ENCODE measurements at regions not wholly inside any gene's neighbourhood (a gene's known extent, or its start where the extent isn't known, plus 50 kb on each side); places are given as distances from the start of the nearest gene placed in this dataset.

DNA sequence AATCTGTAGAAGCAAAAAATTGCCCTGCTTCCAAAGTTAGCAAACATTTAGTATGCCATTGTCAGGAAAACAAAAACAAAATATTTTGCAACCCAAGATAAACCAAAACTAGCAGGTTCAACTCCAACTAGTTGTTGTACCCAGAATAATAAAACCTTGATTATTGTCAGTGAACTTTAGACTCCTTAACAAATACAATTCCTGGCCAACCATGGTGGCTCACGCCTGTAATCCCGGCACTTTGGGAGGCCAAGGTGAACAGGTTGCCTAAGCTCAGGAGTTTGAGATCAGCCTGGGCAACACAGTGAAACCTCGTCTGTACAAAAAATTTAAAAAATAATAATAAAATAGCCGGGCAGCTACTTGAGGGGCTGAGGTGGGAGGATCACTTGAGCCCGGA, 53.6 kb upstream of the EPCAM start:
- no peak for DNase-seq (ENCODE audit: low read depth in 3 of 3)

- DNase-seq (ENCODE audit: low read depth in 3 of 3) = no peak
These were observed 55.4 kb upstream of the EPCAM start for GRCh38 chr2:47313728-47314127.

- no peak for DNase-seq (ENCODE audit: low read depth in 3 of 3)
These were observed 55.9 kb upstream of the EPCAM start for GRCh38 chr2:47313141-47313691.

GRCh38 chr2:47312491-47312850, 56.6 kb upstream of the EPCAM start:
- no peak for DNase-seq (ENCODE audit: low read depth in 3 of 3)

DNA sequence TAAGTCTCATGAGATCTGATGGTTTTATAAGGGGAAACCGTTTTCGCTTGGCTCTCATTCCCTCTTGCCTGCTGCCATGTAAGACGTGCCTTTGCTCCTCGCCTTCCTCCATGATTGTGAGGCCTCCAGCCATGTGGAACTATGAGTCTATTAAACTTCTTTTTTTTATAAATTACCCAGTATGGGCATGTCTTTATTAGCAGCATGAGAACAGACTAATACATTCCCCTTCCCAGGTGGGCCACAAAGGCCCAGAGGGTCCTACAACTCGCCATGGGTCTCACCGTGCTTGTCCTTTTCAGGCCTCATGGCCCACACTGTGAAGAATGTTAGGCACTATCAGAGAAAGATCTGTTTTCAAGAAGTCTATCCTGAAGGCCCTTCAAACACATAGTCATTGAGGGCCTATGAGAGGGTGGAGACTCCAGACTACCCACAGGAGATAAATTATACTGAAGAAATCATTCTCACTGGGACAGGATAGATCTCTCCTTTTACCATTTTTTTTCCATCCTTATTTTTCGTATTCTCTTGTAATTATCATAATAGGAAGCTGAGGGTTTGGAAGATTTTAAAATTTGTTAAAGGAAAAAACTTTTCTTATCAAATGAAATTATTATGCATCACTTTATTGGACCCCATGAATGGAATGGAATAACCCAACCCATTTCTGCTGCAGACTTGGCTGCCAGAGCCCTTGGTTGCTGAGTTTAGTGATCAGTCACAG, 57.2 kb upstream of the EPCAM start:
- DNase-seq (ENCODE audit: low read depth in 3 of 3) = no peak

GRCh38 chr2:47310801-47311560, 58.1 kb upstream of the EPCAM start:
- no peak for DNase-seq (ENCODE audit: low read depth in 3 of 3)

DNA sequence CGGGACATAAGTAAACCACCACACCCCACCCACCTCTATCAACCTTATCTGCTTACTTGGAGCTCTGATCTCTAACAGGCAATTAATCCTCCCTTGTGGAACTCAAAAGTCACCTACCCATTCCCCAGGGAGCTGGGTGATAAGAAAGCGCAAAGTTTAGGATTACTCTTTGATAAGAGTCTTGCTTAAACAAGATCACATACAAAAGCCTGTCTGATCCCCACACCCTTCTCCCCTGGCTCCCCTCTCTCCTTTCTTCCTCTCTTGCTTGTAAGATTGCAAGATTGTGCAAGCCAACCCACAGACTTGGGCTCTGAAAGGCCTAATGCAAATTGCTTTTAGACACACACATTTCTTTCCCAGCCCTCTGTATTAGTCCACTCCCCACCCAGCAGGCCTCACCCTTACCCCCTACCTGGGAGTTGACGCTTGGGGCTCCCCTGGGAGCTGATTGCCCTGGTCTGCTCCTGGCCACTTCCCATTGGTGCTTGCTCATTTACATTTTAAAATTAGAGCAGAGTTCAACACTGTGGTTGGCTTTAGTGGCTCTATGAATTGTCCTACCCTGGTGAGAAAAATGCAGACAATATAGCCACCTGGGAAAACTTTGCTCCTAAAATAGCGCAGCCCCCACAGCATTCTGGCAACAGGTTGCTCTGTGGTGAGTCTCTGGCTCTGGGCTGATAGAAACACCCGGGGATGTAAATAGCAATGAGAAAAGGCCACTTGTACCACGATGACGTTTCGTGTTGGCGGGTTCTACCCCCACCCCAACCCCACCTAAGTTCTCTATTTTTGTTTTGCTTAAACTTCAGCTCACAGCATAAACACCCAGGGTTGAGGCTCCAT, 58.9 kb upstream of the EPCAM start:
- DNase-seq (ENCODE audit: low read depth in 3 of 3) = no peak

DNA sequence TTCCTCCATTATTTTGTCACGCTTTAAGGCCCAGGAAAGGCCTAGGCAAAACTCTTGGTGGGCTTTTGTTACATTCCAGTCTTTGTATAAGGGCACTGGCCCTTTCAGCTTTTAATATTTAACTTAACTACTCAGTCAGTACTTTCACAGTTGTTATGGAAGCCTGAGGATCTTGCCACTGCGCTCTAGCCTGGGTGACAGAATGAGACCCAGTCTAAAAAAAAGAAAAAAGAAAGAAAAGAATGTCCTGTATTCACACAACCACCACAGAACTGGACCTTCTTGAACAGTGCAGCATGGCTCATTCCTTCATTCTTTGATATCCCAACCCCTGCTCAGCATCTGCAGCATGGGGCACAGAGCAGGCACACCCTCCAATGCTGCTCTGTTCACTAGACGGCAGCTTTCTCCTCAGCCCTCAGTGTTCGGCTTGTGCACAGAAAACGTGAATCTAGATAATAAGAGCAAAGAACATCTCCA, 59.6 kb upstream of the EPCAM start:
- no peak for DNase-seq (ENCODE audit: low read depth in 3 of 3)

- DNase-seq (ENCODE audit: low read depth in 3 of 3) = no peak
These were observed 62.0 kb upstream of the EPCAM start for GRCh38 chr2:47307066-47307465.

GRCh38 chr2:47304654-47305053, 64.5 kb upstream of the EPCAM start:
- no peak for DNase-seq (ENCODE audit: low read depth in 3 of 3)

DNA sequence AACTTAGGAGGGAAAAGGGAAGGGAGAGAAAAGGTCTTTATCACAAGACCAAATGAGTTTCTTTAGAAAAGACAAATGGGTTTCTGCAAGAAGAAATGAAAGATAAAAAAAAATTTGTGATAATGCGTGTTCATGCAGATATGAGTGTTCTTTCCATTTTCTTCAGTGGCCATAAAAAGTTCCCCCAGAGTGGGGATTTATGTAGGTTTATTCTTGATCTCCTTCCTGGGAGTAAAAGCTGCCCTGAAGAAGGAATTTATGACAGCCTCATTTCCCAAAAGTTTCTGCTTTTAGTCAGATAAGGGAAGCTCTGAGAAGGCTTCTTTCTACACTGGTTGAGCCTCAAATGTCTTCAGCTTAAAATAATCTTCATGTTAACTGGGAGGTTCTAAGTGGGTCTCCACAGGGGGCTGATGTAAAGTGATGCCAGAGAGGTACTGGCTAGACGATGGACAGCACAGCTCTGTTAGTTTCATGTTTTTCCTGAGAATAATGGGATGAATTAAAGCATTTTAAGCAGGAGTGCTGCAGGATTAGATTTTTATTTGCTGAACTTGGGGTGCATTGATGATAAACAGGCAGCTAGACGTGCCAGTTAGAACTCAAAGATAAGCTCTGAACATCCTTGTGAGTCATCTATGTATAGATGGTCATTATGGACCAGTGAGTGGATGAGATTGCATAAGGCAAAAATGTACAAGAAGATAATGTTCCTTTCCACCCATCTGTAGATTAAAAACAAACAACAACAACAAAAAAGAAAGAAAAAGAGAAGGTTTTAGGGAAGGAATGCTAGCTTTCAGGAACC, 65.6 kb upstream of the EPCAM start:
- no peak for DNase-seq (ENCODE audit: low read depth in 3 of 3)

DNA sequence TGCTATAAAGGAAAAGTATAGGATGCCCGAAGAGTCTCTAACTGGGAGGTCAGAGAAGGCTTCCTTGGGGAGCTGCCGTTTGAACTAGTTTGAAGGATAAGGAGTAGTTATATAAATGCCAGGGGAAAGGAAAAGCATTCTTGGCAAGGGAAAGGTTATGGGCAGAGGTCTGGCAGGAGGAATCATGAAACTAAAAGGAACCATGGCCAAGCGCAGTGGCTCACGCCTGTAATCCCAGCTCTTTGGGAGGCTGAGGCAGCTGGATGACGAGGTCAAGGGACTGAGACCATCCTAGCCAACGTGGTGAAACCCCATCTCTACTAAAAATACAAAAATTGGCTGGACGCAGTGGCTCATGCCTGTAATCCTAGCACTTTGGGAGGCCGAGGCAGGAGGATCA, 66.8 kb upstream of the EPCAM start:
- no peak for DNase-seq (ENCODE audit: low read depth in 3 of 3)

DNA sequence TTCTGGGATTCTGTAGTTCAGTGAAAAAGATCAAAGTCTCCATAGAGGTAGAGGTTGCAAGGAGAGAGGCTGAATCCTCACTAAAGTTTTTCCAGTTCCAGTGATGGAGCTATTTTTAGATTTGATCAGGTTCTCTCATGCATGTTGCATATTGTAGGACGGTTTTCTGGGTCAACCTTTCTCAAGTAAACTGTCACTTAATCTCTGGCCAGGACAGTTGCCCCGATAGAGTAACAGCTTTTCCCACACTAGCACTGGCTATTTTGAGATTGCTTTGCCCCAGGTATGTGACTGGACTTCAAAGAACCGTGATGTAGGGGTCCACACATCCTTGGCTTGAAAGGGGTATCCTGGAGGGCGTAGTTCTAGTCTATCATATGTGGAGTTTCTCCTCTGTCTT, 67.4 kb upstream of the EPCAM start:
- no peak for DNase-seq (ENCODE audit: low read depth in 3 of 3)

DNA sequence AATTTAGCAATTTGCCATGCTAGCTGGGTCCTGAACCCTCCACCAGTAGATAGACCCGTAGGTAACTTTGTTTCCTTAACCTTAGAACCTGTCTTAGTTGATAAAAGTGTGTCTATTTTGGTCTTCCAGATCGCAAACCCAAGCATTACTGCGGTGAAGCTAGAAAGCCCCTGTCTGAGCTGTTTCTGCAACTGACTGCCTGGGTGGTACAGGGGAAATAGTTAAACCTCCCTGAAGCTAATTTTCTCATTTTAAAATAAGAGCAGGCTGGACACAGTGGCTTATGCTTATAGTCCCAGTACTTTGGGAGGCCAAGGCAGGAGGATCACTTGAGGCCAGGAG, 67.9 kb upstream of the EPCAM start:
- DNase-seq (ENCODE audit: low read depth in 3 of 3) = no peak

GRCh38 chr2:47300609-47301276, 68.4 kb upstream of the EPCAM start:
- no peak for DNase-seq (ENCODE audit: low read depth in 3 of 3)

DNA sequence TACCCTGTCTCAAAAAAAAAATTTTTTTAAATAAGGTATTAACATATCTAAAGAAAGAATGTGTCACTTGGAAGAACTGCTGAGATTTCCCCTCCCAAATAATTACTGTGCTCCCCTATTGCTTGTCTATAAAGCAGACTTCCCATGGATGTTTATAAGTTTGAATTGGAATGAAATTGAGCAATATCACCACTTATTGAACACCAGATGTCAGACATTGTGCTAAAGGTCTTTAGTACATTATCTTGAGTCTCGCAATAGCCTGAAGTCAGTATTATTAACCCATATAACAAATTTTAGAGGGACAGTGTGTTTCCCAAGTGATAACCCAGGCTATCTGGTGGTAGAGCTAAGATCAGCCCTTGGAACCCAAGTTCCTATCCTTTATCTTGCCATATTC, 69.0 kb upstream of the EPCAM start:
- no peak for DNase-seq (ENCODE audit: low read depth in 3 of 3)

DNA sequence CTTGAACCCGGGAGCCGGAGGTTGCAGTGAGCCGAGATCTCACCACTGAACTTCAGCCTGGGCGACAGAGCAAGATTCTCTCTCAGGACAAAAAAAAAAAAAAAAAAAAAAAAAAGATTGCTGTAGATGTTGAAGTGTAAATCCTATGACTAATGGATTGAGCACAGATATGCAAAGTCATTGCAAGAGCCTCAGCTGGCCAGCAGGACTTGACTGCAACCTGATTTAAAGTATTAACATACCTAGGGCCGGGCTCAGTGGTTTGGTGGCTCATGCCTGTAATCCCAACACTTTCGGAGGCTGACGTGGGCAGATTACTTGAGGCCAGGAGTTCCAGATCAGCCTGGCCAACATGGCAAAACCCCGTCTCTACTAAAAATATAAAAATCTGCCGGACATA, 69.6 kb upstream of the EPCAM start:
- no peak for DNase-seq (ENCODE audit: low read depth in 3 of 3)

DNA sequence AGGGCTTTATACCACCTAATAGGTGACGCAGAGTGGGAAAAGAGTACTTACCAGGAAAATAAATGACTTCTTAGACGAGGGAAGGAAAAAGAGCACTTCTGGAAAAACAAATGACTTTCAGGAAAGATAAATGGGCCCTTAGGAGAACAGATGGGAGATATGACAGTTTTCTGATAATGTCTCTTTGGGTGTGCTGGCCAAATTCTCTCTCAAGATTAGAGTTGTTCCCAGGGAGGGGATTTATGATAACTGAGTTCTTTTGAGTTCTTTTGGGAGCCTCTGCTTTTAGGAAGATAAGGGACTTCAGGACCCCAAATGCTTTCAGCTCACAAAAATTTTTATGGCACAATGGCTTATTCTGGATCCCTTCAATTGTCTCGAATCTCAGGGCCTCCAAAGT, 70.3 kb upstream of the EPCAM start:
- no peak for DNase-seq (ENCODE audit: low read depth in 3 of 3)

GRCh38 chr2:47297767-47298425, 71.2 kb upstream of the EPCAM start:
- DNase-seq (ENCODE audit: low read depth in 3 of 3) = no peak

DNA sequence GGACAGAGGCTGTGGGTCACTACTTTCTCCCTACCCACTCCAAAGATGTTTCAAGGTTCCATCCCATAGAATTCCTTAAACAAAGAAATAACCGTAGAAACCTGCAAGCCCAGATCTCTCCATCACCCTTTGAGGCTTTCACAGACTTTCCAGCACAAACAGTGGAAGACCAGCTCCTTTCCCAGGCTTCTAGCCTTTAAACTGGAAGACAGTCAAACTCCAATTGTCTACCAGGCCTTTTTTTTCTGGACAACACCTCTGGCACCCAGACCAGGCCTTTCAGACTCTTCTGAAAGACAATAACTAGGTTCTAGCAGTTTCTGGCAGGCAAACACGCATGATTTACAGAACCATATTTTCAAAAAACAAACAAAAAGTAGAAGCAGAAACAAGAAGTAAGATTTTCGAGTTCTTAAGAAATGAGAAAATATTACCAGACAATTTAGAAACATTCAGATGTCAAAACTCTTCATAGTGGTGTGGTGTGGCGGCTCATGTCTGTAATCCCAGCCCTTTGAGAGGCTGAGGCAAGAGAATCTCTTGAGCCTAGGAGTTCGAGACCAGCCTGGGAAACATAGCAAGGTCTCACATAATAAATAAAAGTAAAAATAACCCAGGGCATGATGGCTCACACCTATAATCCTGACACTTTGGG, 73.0 kb upstream of the EPCAM start:
- no peak for DNase-seq (ENCODE audit: low read depth in 3 of 3)
